GM12873 (cell line): ENCODE measurements at regions not wholly inside any gene's neighbourhood (a gene's known extent, or its start where the extent isn't known, plus 50 kb on each side); places are given as distances from the start of the nearest gene placed in this dataset.

Source experiments
- CTCF ChIP-seq: IDR thresholded peaks from 2 replicates; pipeline ENCODE4 v1.5.1; 2012; ENCODE audit warnings: low read depth, mild to moderate bottlenecking, moderate library complexity, low read length, control low read depth; ENCODE audit not compliant: insufficient read depth; ENCODE audit errors: missing control alignments

GRCh38 chr12:28882444-28882843 is 266.6 kb upstream of the FAR2 start:
- TF ChIP-seq CTCF = no peak

- TF ChIP-seq CTCF = no peak
Observed at GRCh38 chr12:28883406-28883997, 265.6 kb upstream of the FAR2 start.

- no peak for TF ChIP-seq CTCF
Observed at GRCh38 chr12:28884904-28885679, 264.0 kb upstream of the FAR2 start.

GRCh38 chr12:28885928-28886327 is 263.1 kb upstream of the FAR2 start:
- no peak for TF ChIP-seq CTCF

GRCh38 chr12:28887461-28887990 is 261.6 kb upstream of the FAR2 start:
- TF ChIP-seq CTCF = no peak

- no peak for TF ChIP-seq CTCF
Observed at GRCh38 chr12:28890664-28891063, 258.4 kb upstream of the FAR2 start.

- no peak for TF ChIP-seq CTCF
Observed at GRCh38 chr12:28891126-28891525, 258.0 kb upstream of the FAR2 start.
